GM19023 (cell line): ENCODE measurements at regions not wholly inside any gene's neighbourhood (a gene's known extent, or its start where the extent isn't known, plus 50 kb on each side); places are given as distances from the start of the nearest gene placed in this dataset.
"Not testable (repeated sequence)": the region's sequence is repeated elsewhere in the genome, so short reads cannot be mapped to it uniquely, and the experiment has no call there.

ENCODE experiments used
- ATAC-seq: cut with Tn5 transposase; IDR thresholded peaks from one replicate; pipeline ENCODE4 v1.9.1; 2021; ENCODE audit warnings: mild to moderate bottlenecking, moderate library complexity; ENCODE audit not compliant: unreplicated experiment

DNA sequence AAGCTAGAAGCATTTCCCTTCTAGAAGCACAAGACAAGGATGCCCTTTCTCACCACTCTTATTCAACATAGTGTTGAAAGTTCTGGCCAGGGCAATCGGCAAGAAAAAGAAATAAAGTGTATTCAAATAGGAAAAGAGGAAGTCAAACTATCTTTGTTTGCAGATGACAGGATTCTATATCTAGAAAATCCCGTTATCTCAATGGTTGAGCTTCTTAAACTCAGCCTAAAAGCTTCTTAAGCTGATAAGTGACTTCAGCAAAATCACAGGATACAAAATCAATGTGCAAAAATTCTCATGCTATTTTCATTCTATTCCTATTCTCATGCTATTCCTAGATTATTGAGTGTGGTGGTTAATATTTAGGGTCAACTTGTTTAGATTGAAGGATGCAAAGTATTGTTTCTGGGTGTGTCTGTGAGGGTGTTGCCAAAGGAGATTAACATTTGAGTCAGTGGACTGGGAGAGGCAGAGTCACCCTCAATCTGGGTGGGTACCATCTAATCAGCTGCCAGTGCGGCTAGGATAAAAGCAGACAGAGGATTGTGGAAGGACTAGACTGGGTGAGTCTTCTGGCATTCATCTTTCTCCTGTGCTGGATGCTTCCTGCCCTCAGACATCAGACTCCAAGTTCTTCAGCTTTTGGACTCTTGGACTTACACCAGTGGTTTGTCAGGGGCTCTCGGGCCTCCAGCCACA is 111.9 kb downstream of the LSMEM1 start:
- not testable (repeated sequence) for ATAC-seq

DNA sequence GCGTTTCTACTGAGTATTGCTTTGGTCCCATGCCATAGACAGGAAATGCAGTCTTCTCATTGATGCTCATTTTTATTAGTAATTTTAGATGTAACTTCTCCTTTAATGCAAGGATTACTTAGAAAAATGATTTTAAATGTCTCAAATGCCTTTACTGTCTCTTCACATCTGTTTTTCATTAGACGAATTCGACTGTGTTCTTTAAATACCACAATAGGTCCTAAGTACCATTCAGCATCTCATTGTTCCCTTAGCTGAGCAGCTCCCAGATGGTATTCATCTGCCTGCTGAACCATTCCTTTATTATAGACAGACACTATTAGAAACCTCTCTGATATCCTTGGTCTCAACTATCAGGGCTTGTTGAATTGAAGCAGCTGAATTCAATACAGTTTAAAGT is 113.6 kb downstream of the LSMEM1 start:
- ATAC-seq, result no peak

DNA sequence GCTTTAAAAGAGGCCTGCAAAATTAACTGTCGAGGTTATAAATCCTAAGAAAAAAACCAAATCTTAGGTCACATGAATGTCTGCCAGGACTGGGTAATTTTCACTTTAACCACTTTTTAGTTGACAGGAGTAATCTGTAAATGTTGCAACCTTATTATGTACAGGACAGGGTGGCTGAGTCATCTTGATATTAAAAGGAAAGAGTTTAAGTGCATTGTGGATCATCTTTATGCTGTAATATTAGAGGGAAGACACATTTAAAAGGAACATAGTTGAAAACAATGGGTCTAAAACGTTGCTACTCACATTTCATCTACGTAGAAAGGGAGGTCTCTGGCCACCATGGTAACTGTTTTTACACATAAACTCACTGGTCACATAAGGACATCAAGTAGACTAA is 115.5 kb downstream of the LSMEM1 start:
- no peak for ATAC-seq

- no peak for ATAC-seq
Observed at GRCh38 chr7:112596981-112597380, 116.2 kb downstream of the LSMEM1 start.

- ATAC-seq, result no peak
Observed at GRCh38 chr7:112603673-112604072, 122.9 kb downstream of the LSMEM1 start.

GRCh38 chr7:112610636-112611035 is 129.8 kb downstream of the LSMEM1 start:
- ATAC-seq, result no peak

DNA sequence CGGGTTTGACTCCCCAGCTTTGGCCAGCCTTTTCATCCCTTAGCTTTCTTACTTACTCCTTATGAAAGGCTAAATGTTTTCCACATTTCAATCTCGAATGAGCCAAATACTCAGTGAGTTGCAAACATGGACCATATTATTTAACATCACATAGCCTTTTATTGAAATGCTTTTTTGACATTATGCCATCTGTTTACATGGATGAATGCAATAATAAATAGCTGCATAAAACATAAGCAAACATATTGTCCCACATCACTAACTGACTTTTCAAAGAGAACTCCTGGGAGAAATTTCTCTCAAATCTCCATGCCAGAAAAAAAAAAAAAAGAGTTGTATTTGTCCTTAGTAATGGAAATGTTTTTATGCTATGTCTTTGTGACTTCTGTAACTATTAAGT is 134.9 kb downstream of the LSMEM1 start:
- no peak for ATAC-seq

- no peak for ATAC-seq
Observed at GRCh38 chr7:112616295-112616694, 135.5 kb downstream of the LSMEM1 start.

GRCh38 chr7:112619343-112619742 is 138.6 kb downstream of the LSMEM1 start:
- ATAC-seq, result no peak

GRCh38 chr7:112622159-112622715 is 141.4 kb downstream of the LSMEM1 start:
- ATAC-seq, result no peak

GRCh38 chr7:112624416-112624815 is 143.6 kb downstream of the LSMEM1 start:
- ATAC-seq, result no peak

- ATAC-seq, result no peak
Observed at GRCh38 chr7:112630565-112630964, 149.8 kb downstream of the LSMEM1 start.

DNA sequence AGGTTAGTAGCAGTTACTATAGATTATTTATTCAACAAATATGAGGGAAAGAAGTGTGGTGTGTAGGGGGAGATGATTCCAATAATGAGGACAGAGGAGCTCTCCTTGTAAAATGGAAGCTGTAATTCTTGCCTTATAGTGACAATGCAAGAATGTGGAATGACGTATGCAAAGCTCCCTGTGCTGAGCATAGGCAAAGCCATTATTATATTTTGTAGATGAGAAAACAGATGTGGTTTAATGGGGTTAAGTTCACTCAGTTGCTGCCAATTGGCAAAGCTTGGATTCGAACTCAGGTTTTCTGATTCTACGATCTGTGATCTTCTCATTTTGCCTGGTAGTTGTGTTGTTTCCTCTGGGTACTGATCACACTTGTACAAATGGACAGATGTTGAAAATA is 153.3 kb downstream of the LSMEM1 start:
- no peak for ATAC-seq

- ATAC-seq, result no peak
Observed at GRCh38 chr7:112635742-112636141, 154.5 kb downstream of the TMEM168 start.

DNA sequence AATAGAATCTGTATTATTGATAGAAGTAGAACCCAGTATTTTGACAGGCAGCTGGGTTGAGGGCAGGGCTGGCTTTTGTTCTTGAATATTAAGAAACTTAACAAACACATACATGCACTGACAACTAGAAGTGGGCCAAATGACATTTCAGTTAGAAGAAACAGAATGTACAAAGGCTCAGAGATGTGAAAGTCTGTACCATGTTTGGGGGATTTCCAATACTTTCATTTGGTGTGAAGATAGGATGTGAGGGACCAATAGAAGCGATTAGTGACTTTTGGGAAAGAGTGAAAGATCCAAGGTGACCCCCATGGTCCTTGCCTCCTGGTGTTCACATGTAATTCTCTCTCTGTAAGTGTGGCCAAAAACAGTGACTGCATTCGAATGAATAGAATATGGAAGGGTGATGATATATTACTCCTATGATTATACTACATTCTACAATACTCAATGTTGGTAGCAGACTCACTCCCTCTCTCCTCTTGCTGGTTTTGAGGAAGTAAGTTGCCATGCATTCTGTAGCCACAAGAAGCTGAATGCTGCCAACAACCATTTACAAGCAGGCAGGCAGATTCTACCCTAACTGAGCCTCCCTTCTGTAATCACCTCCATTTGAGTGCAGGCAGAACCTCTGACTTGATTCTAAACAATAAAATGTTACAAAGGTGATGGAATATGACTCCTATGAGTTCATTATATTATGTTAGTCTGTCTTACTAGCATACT is 151.4 kb downstream of the TMEM168 start:
- ATAC-seq, result no peak

- ATAC-seq, result no peak
Observed at GRCh38 chr7:112640685-112641084, 149.5 kb downstream of the TMEM168 start.

DNA sequence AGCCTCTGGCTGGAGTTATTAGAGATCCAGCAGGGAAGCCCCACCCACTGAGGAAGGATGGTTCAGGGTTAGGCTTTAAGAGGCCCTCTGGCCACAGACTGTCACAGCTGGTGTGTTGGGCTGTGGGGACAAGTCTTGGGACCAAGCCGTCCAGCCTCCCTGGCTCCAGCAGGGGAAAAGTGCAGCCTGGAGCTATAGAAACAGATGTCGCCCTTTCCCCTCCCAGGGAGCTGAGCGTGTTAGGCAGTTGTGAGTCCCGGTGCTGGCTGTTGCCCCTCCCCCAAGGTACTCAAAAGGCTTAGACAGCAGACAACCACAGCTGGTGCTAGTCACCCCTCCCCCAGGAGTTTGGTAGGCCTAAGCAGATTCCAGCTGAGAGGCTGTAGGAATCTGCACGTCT is 143.4 kb downstream of the TMEM168 start:
- ATAC-seq, result no peak

DNA sequence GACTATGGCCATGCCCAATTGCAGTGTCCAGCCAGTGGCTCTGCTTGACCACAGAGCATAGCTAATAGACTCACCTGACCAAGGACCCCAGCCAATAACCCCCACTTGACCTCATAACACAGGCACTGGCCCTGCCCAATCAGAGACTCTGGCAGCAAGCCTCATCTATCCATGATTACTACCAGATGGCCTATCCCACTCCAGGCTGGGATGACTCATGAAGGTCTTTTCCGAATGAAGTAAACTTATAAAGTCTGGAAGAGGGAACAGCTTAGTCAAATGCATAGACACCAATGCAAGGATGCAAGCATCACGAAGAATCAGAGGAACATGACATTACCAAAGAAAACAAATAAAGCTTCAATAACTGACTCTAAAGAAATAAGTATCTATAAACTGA is 141.4 kb downstream of the TMEM168 start:
- ATAC-seq, result no peak

- no peak for ATAC-seq
Observed at GRCh38 chr7:112649560-112649959, 140.6 kb downstream of the TMEM168 start.

GRCh38 chr7:112654322-112655216 is 135.6 kb downstream of the TMEM168 start:
- ATAC-seq, result no peak

DNA sequence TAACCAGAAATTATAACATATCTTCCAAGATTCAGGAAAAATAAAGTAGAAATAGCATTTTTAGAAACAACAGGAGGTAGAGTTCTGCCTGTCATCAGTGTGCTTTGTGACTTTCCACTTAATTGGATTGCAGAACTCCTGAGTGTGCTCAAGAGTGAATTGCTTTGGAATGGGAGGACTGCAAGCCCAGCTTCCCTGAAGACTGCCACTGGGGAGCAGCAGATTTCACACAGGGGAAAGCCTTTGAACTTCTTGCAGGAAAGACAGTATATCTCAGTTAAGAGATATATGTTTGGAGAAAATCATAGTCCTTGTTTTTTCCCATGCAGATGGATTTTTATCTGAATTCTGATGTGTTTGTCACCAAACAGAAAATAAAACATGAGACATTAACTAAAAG is 124.5 kb downstream of the TMEM168 start:
- no peak for ATAC-seq
